GM19238 (cell line): ENCODE measurements at regions not wholly inside any gene's neighbourhood (a gene's known extent, or its start where the extent isn't known, plus 50 kb on each side); places are given as distances from the start of the nearest gene placed in this dataset.
"Not testable (repeated sequence)": the region's sequence is repeated elsewhere in the genome, so short reads cannot be mapped to it uniquely, and the experiment has no call there.

Experiments used
- DNase-seq: peaks from one replicate; pipeline ENCODE4 v3.0.0; 2011; ENCODE audit warnings: low spot score; ENCODE audit not compliant: insufficient read length

DNA sequence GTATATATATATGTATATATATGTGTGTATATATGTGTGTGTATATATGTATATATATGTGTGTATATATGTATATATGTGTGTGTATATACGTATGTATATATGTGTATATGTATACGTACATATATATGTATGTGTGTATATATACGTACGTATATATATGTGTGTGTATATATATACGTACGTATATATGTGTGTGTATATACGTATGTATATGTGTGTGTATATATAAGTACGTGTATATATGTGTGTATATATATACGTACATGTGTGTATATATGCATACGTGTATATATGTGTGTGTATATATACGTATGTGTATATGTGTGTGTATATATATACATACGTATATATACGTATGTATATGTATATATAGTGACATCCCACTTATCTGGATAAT, 154.4 kb downstream of the CDRT15L2 start:
- DNase-seq, result no peak

DNA sequence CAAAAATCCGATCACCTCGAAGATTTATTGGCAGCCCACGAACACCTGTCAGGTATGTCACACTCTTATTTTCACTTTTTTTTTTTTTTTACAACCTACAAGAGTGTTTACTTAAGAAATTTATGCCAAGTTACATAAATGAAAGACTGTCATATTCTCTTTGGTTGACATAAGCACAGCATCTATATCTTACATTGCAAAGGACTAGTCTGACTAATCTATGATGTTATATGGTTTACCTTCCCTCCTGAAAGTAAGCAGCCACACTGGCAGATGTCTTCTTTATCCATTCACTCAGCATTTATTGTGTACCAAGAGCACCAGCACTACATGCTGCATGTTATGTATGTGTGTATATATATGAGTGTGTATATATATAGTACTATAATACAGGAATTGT, 156.3 kb downstream of the CDRT15L2 start:
- DNase-seq, result no peak

GRCh38 chr17:20737636-20738035, 158.1 kb downstream of the CDRT15L2 start:
- DNase-seq, result not testable (repeated sequence)

DNA sequence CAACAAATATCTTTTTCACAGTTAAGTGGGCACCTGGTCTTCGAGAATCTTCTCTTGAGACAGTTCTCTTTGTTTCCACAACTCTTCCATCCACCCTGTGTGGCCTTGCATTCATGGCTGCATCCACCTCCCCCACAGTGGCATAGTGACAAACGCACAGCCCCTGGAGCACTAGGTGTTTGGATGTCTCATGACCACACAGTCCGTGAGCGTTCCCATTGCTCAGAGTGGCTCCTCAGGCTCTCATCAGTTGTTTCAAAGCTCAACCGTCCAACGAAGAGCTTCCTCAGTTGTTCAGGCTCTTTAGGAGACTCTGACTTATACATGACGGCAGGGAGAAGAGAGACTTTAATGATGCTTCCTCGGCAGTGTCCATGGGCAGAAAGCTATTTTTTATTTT, 191.6 kb downstream of the CDRT15L2 start:
- DNase-seq, result no peak

DNA sequence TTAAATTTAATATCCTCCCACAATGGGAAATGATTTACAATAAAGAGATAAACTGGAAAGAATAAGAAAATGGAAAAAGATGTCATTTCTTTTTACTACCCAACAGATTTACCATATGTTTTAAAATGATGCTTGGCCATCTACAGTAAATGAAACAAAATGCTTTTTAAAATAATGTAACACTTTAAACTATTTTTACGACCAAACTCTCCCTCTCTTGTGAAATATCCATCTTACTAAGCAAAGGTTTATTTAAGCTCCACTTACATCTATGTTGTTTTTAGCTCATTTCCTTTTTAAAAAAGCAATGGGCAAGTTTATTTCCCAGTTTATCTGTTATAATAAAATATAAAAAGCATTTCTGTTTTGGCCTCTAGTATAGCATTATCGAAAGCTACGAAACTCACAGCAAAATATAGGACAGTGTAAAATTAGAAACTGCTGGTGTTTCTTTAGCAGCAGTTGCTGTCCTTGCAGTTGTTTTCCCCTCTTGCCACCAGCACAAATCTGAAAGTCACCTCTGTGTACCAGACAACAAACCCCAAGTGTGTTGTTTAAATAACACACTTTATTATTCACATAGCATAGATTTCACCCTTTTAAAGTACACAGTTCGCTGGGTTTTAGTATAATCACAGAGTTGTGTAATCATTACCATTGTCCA, 195.1 kb downstream of the CDRT15L2 start:
- no peak for DNase-seq

GRCh38 chr17:20775331-20775730, 195.8 kb downstream of the CDRT15L2 start:
- DNase-seq, result no peak

- DNase-seq, result no peak
Observed at GRCh38 chr17:20779521-20779920, 200.0 kb downstream of the CDRT15L2 start.

- DNase-seq, result no peak
Observed at GRCh38 chr17:20781260-20781659, 201.7 kb downstream of the CDRT15L2 start.

- DNase-seq, result not testable (repeated sequence)
Observed at GRCh38 chr17:20781869-20782268, 202.3 kb downstream of the CDRT15L2 start.

DNA sequence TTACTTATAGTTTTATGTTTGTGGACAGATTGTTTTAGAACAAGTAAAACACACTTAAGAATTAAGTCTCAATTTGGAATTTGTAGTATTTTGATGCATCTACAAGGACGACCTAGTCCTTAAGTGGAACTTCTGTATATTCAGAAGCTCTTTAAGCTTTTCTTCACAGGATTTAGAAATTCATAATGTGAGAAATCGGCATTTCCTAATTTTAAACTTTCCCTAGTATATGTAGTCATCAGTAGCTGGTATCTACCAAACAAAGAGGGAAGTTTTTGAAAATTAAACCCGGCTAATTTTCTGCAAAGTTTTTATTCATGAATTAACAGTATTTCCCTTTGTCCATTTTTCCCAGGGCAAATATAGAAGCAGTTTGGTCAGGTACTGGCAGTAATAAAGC, 203.6 kb downstream of the CDRT15L2 start:
- no peak for DNase-seq

DNA sequence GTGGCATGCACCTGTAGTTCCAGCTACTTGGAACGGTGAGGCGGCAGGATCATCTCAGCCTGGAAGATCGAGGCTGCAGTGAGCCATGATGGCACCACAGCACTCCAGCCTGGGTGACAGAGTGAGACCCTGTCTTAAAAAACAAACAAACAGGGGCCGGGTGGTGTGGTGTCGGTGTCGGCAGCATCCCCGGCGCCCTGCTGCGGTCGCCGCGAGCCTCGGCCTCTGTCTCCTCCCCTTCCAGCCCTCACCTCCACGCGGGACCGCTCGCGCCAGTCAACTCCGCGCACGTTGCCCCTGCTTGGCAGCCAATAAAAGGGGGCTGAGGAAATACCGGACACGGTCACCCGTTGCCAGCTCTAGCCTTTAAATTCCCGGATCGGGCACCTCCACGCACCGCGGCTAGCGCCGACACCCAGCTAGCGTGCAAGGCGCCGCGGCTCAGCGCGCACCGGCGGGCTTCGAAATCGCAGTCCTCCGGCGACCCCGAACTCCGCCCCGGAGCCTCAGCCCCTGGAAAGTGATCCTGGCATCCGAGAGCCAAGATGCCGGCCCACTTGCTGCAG, 204.7 kb downstream of the CDRT15L2 start:
- no peak for DNase-seq

DNA sequence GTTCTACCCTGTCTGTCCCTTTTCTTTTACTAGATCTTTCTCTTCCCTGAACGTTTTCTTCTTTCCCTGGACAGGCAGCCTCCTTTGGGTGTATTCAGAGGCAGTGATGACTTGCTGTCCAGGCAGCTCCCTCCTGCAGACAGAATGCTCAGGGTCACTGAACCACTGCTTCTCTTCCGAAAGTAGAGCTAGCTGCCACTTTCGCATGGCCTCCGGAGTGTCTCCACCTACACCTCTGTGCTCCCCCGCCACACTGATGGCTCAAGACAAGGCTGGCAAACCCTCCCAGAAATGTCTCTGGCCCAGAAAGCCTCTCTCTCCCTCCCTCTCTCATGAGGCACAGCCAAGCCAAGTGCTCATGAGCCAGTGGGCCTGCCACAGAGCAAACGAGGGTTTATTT, 207.8 kb downstream of the CDRT15L2 start:
- DNase-seq, result no peak

DNA sequence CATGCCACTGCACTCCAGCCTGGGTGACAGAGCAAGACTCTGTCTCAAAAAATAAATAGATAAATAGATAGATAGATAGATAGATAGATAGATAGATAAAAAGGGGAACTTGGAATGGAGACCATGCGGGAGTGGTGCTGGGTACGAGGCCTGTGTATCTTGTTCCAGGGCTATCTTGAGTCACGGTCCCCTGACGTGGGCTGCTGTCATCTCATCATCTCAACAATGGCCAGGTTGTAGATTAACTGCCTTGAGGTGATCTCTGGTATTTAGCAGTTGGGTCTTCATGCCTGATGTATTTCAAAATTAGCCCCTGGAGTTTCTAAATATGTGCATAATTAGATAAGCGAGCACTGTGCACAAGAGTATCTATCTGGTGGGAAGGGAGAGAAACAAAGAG, 212.1 kb downstream of the CDRT15L2 start:
- no peak for DNase-seq

- not testable (repeated sequence) for DNase-seq
Observed at GRCh38 chr17:20794532-20794931, 215.0 kb downstream of the CDRT15L2 start.

- no peak for DNase-seq
Observed at GRCh38 chr17:20797292-20797691, 217.8 kb downstream of the CDRT15L2 start.

- DNase-seq, result no peak
Observed at GRCh38 chr17:20800146-20800545, 220.6 kb downstream of the CDRT15L2 start.

DNA sequence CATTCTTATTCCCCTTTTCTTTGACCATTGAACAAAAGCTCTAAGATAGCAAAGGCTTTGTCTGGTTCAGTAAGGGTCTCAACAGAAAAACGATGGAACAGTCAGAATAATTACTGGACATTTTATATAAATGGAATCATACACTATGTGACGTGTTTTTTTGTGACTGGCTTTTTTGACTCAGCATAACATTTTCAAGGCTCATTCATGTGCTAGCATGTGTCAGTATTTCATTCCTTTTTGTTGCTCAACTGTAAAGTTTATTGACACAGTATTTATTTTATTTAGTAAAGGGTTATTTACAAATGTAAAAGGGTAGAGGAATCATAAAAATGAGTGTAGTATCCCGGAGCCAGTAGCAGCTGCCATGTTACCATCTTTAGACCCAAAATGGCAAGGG, 226.2 kb downstream of the CDRT15L2 start:
- no peak for DNase-seq

DNA sequence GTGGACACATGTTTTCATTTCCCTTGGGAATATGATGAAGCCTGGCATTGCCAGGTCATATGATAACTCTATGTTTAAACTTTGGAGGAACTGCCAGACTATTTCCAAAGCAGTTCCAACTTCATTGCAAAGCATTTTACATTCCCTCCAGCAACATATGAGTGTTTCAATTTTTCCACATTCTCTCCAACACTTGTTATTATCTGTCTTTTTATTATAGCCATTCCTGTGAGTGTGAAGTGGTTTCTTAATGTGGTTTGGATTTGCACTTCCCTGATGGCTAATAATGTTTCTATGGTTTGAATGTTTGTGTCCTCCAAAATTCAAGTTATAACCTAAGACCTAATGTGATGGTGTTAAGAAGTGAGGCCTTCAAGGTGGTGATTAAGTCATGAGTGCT, 228.0 kb downstream of the CDRT15L2 start:
- not testable (repeated sequence) for DNase-seq

GRCh38 chr17:20815410-20815809, 227.4 kb downstream of the USP22 start:
- not testable (repeated sequence) for DNase-seq

GRCh38 chr17:20823905-20824304, 218.9 kb downstream of the USP22 start:
- no peak for DNase-seq

GRCh38 chr17:20825539-20825938, 217.3 kb downstream of the USP22 start:
- no peak for DNase-seq

DNA sequence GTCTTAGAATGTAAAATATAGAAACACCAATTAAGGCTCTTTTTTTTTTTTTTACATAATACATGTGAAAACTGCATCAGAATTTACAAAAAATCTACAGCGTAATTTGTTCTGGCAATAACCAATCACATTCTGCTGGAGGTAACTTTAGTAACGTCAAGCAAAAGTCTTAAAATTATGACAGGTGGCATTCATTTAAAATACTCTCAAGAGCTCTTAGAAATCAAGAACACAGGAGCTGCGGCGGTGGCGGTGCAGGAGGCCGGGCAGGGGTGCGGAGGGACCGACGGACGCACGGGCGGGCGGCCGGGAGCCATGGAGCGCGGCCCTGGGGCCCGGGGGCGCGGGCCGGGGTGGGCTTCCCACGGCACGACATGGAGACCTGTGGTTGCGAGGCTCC, 202.4 kb downstream of the USP22 start:
- not testable (repeated sequence) for DNase-seq
